Smooth muscle cell (in vitro differentiated cells): ENCODE measurements at regions not wholly inside any gene's neighbourhood (a gene's known extent, or its start where the extent isn't known, plus 50 kb on each side); places are given as distances from the start of the nearest gene placed in this dataset.

Experiments
- DNase-seq: peaks from one replicate; lab custom pipeline; 2025; ENCODE audit not compliant: unreplicated experiment; lab: John Stamatoyannopoulos, UW
- H2AFZ ChIP-seq: fragments of 200-600 bp; sonication (generic); 2 replicates; pipeline ENCODE4 v1.6.0; 2016; ENCODE audit warnings: antibody characterized with exemption, low read depth, mild to moderate bottlenecking
- H3F3A ChIP-seq: fragments of 200-600 bp; sonication (generic); 2 replicates; pipeline ENCODE4 v1.6.0; 2017; ENCODE audit warnings: antibody characterized with exemption, low read depth
- H3K27ac ChIP-seq: fragments of 200-600 bp; sonication (generic); 2 replicates; pipeline ENCODE4 v1.5.1; 2016; ENCODE audit warnings: low read depth, mild to moderate bottlenecking
- H3K27me3 ChIP-seq: fragments of 200-600 bp; sonication (generic); 2 replicates; pipeline ENCODE4 v1.6.1; 2016; ENCODE audit warnings: low read depth, mild to moderate bottlenecking
- H3K36me3 ChIP-seq: fragments of 200-600 bp; sonication (generic); 2 replicates; pipeline ENCODE4 v1.5.1; 2016; ENCODE audit warnings: low read depth
- H3K4me1 ChIP-seq: fragments of 200-600 bp; sonication (generic); 2 replicates; pipeline ENCODE4 v1.5.1; 2016; ENCODE audit warnings: low read depth
- H3K4me2 ChIP-seq: fragments of 200-600 bp; sonication (generic); 2 replicates; pipeline ENCODE4 v1.6.0; 2016; ENCODE audit warnings: mild to moderate bottlenecking
- H3K4me3 ChIP-seq: fragments of 200-600 bp; sonication (generic); 2 replicates; pipeline ENCODE4 v1.5.1; 2016; ENCODE audit warnings: mild to moderate bottlenecking
- H3K79me2 ChIP-seq: fragments of 200-600 bp; sonication (generic); 2 replicates; pipeline ENCODE4 v1.6.0; 2016; ENCODE audit warnings: low read depth, mild to moderate bottlenecking
- H3K9ac ChIP-seq: fragments of 200-600 bp; sonication (generic); 2 replicates; pipeline ENCODE4 v1.6.0; 2016; ENCODE audit warnings: low read depth
- H3K9me3 ChIP-seq: fragments of 200-600 bp; sonication (generic); replicated peaks from 2 replicates; pipeline ENCODE4 v1.5.1; 2016; ENCODE audit warnings: low read depth
- H4K20me1 ChIP-seq: fragments of 200-600 bp; sonication (generic); 2 replicates; pipeline ENCODE4 v1.6.0; 2016; ENCODE audit warnings: low read depth
- CTCF ChIP-seq: fragments of 200-600 bp; sonication (generic); IDR thresholded peaks from 2 replicates; pipeline ENCODE4 v1.5.1; 2017; ENCODE audit warnings: borderline replicate concordance, mild to moderate bottlenecking, antibody characterized with exemption; ENCODE audit not compliant: insufficient read depth, poor library complexity, severe bottlenecking
- whole genome bisulfite sequencing: methylation state at CpG from one replicate; pipeline ENCODE4 v1.1.7; 2016; ENCODE audit warnings: low lambda C conversion rate; 5-methylcytosine and 5-hydroxymethylcytosine counted together

GRCh38 chr6:170098428-170099170 is 192.3 kb downstream of the DLL1 start:
- no peak for DNase-seq

GRCh38 chr6:170097505-170098427 is 193.1 kb downstream of the DLL1 start:
- Histone ChIP-seq H2AFZ (no peak overlapping the region), H3K36me3 (no peaks in the 10 kb centered on the region), H3F3A (no peaks in the 10 kb centered on the region), H3K9ac (no peak overlapping the region), H3K9me3 (no peaks in the 10 kb centered on the region), H4K20me1 (no peaks in the 10 kb centered on the region), H3K27me3 (no peaks in the 10 kb centered on the region), H3K4me2 (no peak overlapping the region), H3K4me1 (peaks cover 7% of the 10 kb centered on the region), H3K79me2 (no peaks in the 10 kb centered on the region), H3K4me3 (no peak overlapping the region), H3K27ac (no peak overlapping the region)
- 77% methylated on average over 22 of the region's 22 CpGs for WGBS
- TF ChIP-seq CTCF, result no peak
- no peak for DNase-seq

More at GRCh38 chr6:170098428-170099170, 192.3 kb downstream of the DLL1 start:
- Histone ChIP-seq H2AFZ (no peak overlapping the region), H3K4me3 (no peak overlapping the region), H3F3A (no peaks in the 10 kb centered on the region), H3K36me3 (no peaks in the 10 kb centered on the region), H3K4me2 (no peak overlapping the region), H3K27me3 (no peaks in the 10 kb centered on the region), H3K4me1 (peaks cover 7% of the 10 kb centered on the region), H3K27ac (no peak overlapping the region), H3K9me3 (no peaks in the 10 kb centered on the region), H3K9ac (no peak overlapping the region), H4K20me1 (no peaks in the 10 kb centered on the region), H3K79me2 (no peaks in the 10 kb centered on the region)
- TF ChIP-seq CTCF, result no peak
- 93% methylated on average over 37 of the region's 37 CpGs for WGBS

- Histone ChIP-seq H3K4me3 (no peak overlapping the region), H2AFZ (peak overlapping the region; percentile 7), H3K4me1 (peaks cover 7% of the 10 kb centered on the region), H3F3A (no peaks in the 10 kb centered on the region), H3K4me2 (peak overlapping the region; percentile 62), H3K9ac (no peak overlapping the region), H3K79me2 (no peaks in the 10 kb centered on the region), H4K20me1 (no peaks in the 10 kb centered on the region), H3K9me3 (no peaks in the 10 kb centered on the region), H3K36me3 (no peaks in the 10 kb centered on the region), H3K27ac (no peak overlapping the region), H3K27me3 (no peaks in the 10 kb centered on the region)
- 73% methylated on average over 22 of the region's 22 CpGs for WGBS
- no peak for TF ChIP-seq CTCF
- no peak for DNase-seq
Observed at GRCh38 chr6:170096803-170097504, 193.9 kb downstream of the DLL1 start.
